ENCODE measurements at regions not wholly inside any gene's neighbourhood (a gene's known extent, or its start where the extent isn't known, plus 50 kb on each side); places are given as distances from the start of the nearest gene placed in this dataset.
A peak's percentile ranks its signal among the peaks of the same experiment; 100 is the strongest.
"Not testable (repeated sequence)": the region's sequence is repeated elsewhere in the genome, so short reads cannot be mapped to it uniquely, and the experiment has no call there.

DNA sequence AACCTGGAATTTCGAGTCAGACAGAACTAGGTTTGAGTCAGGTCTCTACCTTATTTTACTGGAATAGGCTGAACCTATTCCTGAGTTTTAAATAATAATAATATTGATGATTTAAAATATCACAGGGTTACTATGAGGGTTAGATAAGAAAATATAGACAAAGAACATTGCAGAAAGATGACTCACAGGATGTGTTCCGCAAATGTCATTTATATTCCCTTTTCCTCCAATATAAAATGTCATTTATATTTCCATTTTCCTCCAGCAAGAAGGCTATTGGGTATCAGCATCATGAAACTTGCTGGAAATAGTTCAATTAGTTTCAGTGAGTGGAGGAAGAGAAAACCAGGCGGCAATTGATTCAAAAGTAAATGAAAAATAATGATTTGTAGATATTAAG is 163.9 kb upstream of the RASSF8 start:
- no peak for DNase-seq (ENCODE audit: low spot score)

DNA sequence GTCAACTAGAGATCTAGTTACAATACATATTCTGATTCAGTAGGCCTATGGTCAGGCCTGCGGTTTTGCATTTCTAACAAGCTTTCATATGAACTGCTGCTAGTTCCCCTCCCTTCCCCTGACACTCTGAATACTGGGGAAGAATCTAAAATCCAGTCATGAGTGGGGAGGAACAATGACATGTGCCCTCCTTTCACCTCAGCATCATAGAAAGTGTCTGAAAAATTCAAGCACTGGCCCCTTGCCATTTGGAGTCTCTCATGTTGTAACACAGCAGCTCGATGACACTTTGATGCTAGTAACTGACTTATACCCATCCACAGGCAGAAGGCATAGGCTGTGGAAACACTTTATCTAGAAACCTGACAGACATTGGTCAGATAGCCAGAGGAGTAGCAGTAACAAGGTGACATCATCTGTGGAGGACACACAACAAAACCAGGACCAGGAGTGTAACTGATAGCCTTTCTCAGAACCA is 161.9 kb upstream of the RASSF8 start:
- no peak for DNase-seq (ENCODE audit: low spot score)

DNA sequence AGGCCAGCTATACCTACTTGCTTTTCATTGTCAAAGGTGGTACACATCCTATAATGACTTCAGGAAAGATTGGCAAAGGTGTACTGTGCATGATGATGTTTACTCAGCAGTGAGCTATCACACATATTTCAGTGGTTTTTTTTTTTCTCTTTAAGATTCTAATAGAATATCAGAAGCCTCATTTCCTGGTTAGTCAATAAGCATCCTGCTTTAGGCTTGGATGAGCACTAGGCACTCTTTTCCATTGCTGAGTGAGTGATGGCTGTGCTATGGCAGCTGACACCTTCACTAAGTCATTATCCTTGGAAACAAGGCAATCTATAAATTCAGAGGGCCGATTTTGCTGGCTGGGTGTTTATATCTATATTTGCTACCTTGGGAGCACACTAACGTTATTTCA is 161.1 kb upstream of the RASSF8 start:
- DNase-seq (ENCODE audit: low spot score), result no peak

DNA sequence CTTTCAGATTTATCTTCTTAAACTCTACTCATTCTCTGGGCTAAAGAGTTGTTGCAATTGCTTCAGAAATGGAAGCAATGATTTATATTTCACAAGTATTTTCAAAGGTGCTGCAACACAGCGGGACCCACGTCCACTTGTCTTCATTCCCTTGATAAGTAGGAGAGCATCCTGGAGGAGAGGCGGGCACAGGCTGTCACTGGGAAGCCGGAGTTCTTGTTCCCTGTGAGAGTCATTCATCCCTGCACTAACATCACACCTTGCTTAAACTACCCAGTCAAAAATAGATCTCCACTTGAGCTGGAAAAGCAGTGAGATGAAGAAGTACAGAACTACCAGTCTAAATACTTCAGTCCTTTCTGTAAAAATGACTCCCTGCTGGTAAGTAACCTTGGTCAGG is 160.5 kb upstream of the RASSF8 start:
- DNase-seq (ENCODE audit: low spot score), result no peak

DNA sequence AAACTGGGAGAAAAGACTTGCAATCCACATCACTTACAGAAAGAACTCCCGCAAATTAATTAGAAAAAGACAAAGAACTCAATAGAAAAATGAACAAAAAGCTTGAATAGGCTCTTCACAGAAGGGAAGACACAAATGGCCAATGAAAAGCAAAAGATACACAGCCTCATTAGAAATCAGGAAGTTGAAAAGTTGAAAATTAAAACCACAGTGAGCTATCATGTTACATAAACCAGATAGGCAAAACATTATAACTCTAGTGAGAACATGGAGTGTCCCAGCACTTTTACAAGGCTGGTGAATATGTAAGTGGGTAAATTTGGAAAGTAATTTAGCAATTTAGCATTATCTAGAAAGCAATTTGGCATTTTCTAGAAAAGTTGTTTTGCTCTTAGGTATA is 158.4 kb upstream of the RASSF8 start:
- no peak for DNase-seq (ENCODE audit: low spot score)

DNA sequence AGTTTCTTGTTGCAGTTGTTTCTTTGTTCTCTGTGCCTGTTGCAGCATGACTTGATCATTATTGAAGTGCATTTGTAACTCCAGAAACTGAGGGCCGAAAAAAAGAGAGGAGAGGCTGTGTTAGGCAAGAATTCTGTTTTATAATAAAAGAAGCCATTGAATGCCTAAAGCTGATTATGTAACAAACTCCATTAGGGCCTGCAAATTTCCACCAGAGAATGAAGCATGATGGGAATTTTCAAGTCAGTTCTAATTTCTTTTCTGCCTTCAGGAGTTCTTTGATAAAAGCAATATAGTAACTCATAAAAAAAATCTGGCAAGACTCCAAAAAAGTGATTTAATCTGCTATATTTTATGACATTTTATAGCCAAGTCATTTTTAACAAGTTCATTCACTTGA is 156.7 kb upstream of the RASSF8 start:
- no peak for DNase-seq (ENCODE audit: low spot score)

DNA sequence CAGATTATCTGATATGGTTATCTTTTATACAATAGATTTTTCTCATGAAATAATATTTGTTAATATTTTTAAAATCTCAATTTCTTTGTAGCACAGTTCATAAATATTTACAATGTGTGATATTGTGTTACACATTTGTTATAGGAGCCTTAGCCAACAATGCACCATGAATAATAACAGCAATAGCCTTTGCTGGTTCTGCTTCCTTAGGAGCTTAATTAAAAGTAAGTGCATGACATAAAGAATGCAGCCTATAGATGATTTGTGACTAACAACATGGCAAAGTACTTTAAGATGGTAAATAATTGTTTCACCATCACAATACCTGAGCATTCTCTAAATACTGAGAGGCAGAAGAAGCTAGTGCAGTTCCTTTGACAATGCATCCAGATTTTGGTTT is 156.3 kb upstream of the RASSF8 start:
- no peak for DNase-seq (ENCODE audit: low spot score)

DNA sequence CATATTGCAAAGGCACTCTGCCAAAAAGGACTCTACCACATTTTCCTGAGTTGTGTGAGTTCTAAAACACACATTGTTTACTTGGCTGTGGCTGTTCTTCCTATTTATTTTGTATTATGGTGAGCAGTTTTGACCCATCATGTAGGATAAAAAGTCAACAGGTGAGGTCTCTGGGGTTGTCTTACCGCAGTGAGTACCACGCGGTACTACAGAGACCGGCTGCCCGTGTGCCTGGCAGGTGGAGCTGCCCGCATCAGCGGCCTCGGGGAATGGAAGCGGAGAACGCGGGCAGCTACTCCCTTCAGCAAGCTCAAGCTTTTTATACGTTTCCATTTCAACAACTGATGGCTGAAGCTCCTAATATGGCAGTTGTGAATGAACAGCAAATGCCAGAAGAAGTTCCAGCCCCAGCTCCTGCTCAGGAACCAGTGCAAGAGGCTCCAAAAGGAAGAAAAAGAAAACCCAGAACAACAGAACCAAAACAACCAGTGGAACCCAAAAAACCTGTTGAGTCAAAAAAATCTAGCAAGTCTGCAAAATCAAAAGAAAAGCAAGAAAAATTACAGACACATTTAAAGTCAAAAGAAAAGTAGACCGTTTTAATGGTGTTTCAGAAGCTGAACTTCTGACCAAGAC is 155.3 kb upstream of the RASSF8 start:
- DNase-seq (ENCODE audit: low spot score), result not testable (repeated sequence)

DNA sequence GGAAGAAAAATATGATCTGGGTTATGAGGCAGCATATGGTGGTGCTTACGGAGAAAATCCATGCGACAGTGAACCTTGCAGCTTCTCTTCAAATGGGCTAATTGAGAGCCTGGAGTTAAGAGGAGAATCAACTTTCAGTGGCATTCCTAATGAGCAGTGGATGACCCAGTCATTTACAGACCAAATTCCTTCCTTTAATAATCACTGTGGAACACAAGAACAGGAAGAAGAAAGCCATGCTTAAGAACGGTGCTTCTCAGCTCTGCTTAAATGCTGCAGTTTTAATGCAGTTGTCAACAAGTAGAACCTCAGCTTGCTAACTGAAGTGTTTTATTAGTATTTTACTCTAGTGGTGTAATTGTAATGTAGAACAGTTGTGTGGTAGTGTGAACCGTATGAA is 154.2 kb upstream of the RASSF8 start:
- not testable (repeated sequence) for DNase-seq (ENCODE audit: low spot score)

DNA sequence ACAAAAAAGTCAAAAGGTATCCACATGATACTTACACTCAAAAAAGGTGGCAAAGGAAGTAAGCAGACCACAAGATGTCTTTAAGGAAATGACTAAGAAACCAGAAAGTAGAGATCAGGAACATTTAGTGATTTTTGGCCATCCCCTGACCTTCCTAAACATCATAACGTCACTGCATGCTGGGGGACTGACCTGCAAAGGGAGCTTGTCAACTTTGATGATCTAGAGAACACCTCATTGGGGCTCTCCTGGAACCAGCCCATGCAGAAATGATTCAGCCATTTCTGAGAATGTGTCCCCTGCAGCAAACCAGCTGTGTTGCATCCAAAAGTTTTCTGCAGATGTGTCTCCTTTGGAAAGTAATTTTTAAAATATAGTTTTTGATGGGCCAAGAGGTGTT is 152.2 kb upstream of the RASSF8 start:
- DNase-seq (ENCODE audit: low spot score), result peak; percentile 16

DNA sequence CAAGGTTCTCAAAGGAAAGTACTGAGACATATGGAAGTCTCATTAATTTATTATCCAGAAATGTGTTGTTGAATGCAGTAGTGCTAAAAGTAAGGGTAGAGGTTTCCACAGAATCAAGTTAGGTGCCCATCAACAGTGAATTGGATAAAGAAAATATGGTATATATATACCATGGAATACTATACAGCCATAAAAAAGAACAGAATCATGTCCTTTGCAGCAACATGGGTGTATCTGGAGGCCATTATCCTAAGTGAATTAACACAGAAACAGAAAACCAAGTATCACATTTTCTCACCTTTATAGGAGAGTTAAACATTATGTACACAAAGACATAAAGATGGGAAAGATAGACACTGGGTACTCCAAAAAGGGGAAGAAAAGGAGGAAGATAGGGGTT is 149.9 kb upstream of the RASSF8 start:
- no peak for DNase-seq (ENCODE audit: low spot score)

DNA sequence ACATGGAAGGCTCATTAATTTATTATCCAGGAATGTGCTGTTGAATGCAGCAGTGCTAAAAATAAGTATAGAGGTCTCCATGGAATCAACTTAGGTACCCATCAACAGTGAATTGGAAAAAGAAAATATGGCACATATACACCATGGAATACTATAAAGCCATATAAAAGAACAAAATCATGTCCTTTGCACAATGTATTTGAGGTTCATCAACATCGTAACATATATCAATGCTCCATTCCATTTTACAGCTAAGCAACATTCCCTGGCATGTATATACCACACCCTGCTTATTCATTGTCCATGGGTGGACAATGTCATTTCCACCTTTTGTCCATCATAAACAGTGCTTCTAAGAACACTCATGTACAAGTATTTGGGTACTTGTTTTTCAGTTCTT is 147.8 kb upstream of the RASSF8 start:
- DNase-seq (ENCODE audit: low spot score), result no peak

DNA sequence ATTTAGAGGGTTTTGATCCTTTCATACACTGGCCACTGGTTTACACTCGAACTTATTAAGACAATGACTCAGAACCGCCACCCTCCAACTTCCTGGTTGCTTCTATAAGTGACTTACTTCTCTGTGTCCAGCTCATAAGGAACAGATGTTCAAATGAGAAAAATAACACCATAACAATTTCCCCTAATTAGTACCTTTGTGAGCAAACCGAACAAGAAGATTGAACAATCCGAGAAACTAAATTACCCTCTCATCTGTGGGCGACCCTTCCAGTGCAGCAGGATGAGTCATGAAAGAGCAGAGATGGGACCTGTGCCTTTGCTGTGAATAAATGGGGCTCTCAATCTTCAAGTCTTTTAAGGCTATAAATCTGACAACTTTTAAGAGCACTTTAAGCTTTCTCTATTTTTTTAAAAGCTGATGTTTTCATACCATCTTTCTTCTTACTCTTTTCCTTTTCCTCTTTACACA is 146.8 kb upstream of the RASSF8 start:
- peak; percentile 21 for DNase-seq (ENCODE audit: low spot score)

DNA sequence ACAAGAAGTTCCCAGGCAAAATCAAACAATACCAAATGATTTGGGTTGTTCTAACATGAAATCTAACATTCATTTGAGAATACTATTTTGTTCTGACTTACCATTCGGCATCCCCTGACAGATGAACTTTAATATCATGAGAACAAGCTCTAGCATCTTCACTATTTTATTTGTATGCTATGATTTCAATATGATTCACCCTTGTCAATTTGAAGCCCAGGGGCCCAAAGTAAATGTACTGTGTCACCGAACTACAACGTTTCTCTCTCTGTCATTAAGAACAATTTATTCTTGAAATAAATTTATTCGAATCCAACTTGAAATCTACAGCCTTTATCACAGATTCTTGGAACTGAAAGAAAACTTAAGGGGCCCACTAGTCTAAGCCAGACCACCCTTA is 146.2 kb upstream of the RASSF8 start:
- no peak for DNase-seq (ENCODE audit: low spot score)

DNA sequence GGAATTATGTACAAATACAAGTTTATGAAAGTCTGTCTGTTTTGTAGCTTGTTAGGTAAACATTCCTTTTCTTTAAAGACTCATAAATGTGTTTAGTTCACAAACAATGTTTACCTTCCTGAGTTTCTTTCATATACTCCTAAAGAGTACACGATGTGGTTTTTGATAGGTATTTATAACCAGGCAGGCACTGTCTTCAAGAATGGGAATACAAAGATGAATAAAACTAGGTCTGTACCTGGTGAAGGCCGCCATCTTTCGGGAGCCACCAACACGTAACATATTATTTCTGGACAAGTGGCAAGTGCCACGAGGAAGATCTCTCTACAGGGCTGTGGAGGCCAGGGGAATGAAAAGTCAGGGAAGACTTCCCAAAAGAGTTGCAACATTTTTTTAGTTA is 144.6 kb upstream of the RASSF8 start:
- DNase-seq (ENCODE audit: low spot score), result no peak

DNA sequence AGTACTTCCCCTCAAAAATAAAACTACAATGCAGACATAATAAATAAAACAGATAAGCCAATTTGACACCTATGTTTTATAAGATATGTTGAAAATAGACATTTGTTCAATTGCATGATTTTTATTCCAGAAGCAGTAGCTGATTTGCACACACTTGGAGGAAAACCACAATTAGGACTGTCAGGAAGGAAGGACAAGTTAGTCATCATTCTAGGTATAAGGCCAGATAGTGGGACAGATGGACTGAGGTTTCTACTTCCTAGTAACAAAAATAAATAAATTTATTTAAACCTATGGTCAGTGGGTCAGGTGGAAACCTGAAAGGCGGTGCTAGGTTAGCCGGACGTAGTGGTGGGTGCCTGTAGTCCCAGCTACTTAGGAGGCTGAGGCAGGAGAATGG is 141.8 kb upstream of the RASSF8 start:
- no peak for DNase-seq (ENCODE audit: low spot score)

DNA sequence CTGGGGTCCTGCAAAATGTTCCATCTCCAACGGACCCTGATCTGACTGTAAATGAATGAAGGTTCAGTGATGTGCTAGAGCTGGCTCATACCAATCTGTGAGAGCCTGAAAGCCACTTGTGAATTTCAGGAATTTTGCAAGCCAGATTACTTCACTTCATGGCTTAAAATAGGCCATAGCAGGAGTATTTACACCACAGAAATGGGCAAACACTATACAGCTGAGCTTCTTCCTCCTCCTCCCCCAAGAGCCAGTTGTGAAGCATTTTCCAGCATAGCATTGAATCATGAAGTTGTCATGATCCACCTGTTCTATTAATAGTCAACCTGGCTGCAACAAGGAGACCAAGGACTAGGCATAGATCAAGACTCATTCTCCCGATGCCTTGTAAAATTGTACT is 141.3 kb upstream of the RASSF8 start:
- DNase-seq (ENCODE audit: low spot score), result no peak

DNA sequence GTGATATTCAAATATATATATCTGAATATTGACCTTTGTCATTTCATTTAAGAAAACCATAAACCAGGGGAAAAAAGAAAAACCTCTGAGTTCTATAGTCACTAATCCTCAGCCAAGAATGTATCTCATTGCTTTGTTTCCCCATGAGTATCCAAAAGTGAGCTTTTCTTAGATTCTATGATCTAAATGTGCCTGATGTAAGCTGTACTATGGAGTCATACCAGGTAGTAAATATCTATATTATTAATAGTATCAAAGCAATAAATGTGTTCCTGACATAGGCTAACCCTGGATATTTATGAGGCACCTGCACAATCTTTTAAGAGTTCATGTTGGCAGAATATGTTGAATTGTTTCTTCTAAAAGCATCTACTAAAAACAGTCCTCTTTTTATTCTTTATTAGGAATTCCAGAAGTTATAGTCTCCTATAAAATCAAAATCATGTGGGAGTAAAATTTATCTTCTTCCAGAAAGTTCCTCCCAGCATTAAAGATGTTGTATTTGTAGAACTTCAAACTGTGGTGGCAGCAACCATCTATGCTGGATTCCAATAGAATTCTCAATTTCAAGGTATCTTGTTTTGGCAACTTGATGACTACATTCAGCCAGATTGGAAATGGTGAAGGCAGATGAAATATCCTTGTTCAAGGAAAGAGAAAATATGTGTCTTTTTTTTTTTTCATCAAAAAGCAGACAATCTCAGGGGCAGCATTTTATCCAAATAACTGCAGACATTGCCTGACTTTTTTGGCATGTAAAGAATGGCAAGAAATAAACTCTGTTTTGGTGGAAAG is 139.7 kb upstream of the RASSF8 start:
- DNase-seq (ENCODE audit: low spot score), result no peak

DNA sequence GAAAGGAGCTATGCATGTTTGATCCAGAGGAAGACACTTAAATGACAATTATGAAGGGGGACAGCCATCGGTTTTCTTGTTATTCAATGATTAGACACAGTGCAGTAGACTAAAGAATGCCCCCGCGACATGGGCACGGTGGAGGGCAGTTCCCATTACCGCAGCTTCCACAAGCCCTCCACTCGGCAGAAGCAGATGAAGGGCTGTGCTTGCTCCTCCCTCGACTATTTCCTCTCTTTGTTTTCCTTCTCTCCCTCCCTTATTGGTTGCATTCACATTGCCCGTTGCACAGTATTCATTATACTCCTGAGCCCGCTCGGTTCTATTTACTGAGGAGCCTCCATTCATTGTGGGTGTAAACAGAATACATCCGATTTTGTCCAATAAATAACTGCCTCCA is 138.8 kb upstream of the RASSF8 start:
- DNase-seq (ENCODE audit: low spot score), result no peak

DNA sequence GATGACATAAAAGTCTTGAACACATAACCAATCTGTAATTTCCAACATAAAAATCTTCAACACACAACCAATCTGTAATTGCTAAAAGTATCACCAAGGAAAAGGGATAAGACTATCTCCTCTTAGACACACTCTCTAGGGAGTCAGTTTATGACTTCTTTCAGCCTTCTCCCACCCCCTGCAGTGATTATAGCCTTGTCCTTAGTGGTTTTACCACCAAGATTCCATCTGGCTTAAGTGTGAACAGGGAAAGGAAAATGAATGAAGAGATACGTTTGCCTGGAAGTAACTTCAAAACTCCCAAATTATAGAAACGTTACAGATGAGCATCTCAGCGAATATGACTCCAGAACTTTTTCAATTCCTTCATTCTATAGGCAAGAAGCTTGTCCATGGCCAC is 136.2 kb upstream of the RASSF8 start:
- no peak for DNase-seq (ENCODE audit: low spot score)

DNA sequence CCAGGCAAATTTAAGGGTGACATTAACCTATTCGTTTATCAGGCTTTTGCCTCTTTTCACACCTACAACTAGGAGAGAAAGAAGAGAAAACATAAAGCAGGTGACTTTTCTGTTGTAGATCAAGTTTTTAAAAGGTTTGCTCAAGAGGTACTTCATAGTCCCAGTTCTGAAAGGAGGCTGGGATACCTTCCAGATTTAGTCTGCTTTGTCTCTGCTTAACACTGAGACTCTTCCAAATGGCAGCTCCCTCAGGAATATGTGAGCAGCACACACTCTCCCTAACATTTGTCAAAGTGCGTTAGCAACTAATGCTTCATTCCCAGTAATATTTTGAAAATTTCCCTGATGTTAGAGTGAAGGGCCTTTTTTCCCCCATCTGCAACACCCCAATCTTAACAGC is 133.7 kb upstream of the RASSF8 start:
- DNase-seq (ENCODE audit: low spot score), result no peak

DNA sequence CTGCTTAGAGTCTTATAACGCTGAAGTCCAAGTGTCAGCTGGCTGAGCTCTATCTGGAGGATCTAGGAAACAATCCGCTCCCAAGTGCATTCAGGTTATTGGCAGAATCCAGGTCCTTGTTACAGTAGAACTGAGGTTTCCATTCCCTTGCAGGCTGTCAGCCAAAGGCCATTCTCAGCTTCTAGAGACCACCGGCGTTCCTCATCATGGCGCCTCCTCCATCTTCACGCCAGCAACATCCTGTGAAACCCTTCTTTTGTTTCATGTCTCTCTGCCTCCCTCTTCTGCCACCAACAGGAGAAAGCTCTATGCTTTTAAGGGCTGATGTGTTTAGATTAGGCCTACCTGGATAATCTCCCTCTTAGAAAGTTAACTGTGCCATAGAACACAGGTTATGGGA is 133.0 kb upstream of the RASSF8 start:
- DNase-seq (ENCODE audit: low spot score), result no peak

DNA sequence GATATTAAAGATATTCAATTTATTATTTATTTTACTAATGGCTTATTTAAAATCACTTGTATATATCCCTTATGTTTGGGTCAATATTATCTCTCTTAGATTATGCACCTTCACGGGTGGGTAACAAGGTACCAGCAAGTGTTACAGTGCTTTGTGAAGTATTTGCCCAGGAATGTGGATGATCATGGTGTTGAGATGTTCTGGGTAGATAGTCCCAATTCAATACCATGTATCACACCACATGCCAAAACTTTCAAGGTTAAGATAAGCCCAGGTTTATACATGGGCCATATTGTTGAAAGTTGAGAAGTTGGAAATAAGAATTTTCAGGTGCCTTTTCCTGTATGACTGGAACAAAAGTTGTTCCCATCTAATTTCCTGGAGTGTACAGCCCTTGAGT is 131.3 kb upstream of the RASSF8 start:
- no peak for DNase-seq (ENCODE audit: low spot score)

DNA sequence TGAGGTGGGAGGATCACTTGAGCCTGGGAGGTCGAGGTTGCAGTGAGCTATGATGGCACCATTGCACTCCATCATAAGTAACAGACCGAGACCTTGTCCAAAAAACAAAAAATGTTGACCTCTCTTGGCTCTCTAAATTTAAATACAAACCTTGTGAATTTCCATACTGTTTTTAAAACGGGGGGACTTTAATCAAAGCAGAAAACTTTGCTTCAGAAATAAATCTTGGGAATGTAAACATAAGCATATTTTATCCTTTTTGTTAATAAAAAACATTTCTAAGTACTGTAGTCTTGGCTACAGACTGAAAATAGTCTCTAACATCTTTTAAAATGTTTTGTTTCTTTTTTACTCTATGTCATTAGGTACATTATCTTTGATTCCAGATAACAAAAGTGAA is 130.7 kb upstream of the RASSF8 start:
- DNase-seq (ENCODE audit: low spot score), result no peak
